GM21423 (cell line): ENCODE measurements at regions not wholly inside any gene's neighbourhood (a gene's known extent, or its start where the extent isn't known, plus 50 kb on each side); places are given as distances from the start of the nearest gene placed in this dataset.
"Not testable (repeated sequence)": the region's sequence is repeated elsewhere in the genome, so short reads cannot be mapped to it uniquely, and the experiment has no call there.

Experiments
- ATAC-seq: cut with Tn5 transposase; IDR thresholded peaks from one replicate; pipeline ENCODE4 v1.9.1; 2021; ENCODE audit warnings: mild to moderate bottlenecking, moderate library complexity; ENCODE audit not compliant: unreplicated experiment

- no peak for ATAC-seq
These were observed 443.1 kb upstream of the FMR1 start for GRCh38 chrX:147468600-147468999.

- ATAC-seq: no peak
These were observed 435.7 kb upstream of the FMR1 start for GRCh38 chrX:147476008-147476407.

GRCh38 chrX:147478899-147479298 is 432.8 kb upstream of the FMR1 start:
- ATAC-seq: no peak

GRCh38 chrX:147485207-147485606 is 426.5 kb upstream of the FMR1 start:
- ATAC-seq: no peak

- no peak for ATAC-seq
These were observed 417.4 kb upstream of the FMR1 start for GRCh38 chrX:147494365-147494764.

- ATAC-seq: no peak
These were observed 412.9 kb upstream of the FMR1 start for GRCh38 chrX:147498796-147499195.

GRCh38 chrX:147522981-147523380 is 388.7 kb upstream of the FMR1 start:
- no peak for ATAC-seq

- ATAC-seq: no peak
These were observed 378.3 kb upstream of the FMR1 start for GRCh38 chrX:147533426-147533825.

- ATAC-seq: no peak
These were observed 374.5 kb upstream of the FMR1 start for GRCh38 chrX:147537172-147537571.

GRCh38 chrX:147548023-147548422 is 363.7 kb upstream of the FMR1 start:
- ATAC-seq: not testable (repeated sequence)

GRCh38 chrX:147550217-147550616 is 361.5 kb upstream of the FMR1 start:
- no peak for ATAC-seq

GRCh38 chrX:147559191-147559590 is 352.5 kb upstream of the FMR1 start:
- ATAC-seq: no peak

GRCh38 chrX:147565237-147565636 is 346.5 kb upstream of the FMR1 start:
- ATAC-seq: no peak

GRCh38 chrX:147570483-147570882 is 341.2 kb upstream of the FMR1 start:
- ATAC-seq: no peak

GRCh38 chrX:147573266-147573665 is 338.5 kb upstream of the FMR1 start:
- no peak for ATAC-seq

- ATAC-seq: no peak
These were observed 309.5 kb upstream of the FMR1 start for GRCh38 chrX:147602176-147602696.

- ATAC-seq: no peak
These were observed 285.1 kb upstream of the FMR1 start for GRCh38 chrX:147626605-147627004.

GRCh38 chrX:147635186-147635585 is 276.5 kb upstream of the FMR1 start:
- no peak for ATAC-seq

- no peak for ATAC-seq
These were observed 274.5 kb upstream of the FMR1 start for GRCh38 chrX:147637190-147637589.

- no peak for ATAC-seq
These were observed 264.6 kb upstream of the FMR1 start for GRCh38 chrX:147646949-147647723.

- ATAC-seq: no peak
These were observed 235.9 kb upstream of the FMR1 start for GRCh38 chrX:147675819-147676218.

- ATAC-seq: no peak
These were observed 232.2 kb upstream of the FMR1 start for GRCh38 chrX:147679356-147680005.
